Activated CD8-positive, alpha-beta memory T cell treated with anti-CD3 and anti-CD28 coated beads, Interleukin-2, amount 50 U/mL, for 48 hours (primary cell): ENCODE measurements at regions not wholly inside any gene's neighbourhood (a gene's known extent, or its start where the extent isn't known, plus 50 kb on each side); places are given as distances from the start of the nearest gene placed in this dataset.

Experiments used
- DNase-seq: peaks from one replicate; pipeline ENCODE4 v3.0.0-alpha.2; 2020

DNA sequence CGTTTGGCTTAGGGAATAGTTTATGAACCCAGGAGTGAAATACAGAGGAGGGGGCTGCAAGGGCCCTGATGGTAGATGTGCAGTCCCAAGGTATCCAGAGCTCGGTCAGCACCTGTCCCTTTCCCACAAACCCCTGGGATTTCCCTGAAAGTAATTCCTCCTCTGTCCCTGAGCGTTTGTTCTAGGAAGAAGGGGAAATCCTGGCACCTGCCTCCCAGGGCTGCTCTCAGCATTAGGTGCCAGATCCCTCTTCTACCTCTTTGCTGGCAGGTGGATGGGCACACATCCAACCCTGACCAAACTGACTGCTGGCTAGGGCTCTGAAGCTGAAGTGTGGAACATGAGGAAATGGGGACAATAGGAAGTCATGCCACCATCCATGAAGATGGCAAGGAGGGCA, 824.0 kb downstream of the SLC4A3 start:
- DNase-seq, result no peak

DNA sequence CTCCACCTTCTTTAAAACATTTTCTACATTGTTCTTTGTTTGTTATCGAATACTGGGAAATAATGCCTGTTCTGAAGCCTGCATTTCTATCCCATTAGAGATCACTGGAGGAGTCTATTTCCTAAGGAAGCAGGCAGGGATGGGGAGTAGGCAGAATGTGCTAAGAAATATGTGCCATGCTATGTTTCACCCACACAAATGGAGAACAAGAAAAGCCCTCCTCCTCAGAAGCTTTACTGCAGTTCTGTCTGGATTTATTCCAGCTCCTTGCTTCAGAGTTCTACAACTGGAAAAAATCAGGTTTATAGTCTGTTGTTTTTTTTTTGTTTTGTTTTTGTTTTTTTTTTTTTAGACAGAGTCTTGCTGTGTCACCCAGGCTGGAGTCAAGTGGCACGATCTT, 825.1 kb downstream of the SLC4A3 start:
- DNase-seq, result no peak

DNA sequence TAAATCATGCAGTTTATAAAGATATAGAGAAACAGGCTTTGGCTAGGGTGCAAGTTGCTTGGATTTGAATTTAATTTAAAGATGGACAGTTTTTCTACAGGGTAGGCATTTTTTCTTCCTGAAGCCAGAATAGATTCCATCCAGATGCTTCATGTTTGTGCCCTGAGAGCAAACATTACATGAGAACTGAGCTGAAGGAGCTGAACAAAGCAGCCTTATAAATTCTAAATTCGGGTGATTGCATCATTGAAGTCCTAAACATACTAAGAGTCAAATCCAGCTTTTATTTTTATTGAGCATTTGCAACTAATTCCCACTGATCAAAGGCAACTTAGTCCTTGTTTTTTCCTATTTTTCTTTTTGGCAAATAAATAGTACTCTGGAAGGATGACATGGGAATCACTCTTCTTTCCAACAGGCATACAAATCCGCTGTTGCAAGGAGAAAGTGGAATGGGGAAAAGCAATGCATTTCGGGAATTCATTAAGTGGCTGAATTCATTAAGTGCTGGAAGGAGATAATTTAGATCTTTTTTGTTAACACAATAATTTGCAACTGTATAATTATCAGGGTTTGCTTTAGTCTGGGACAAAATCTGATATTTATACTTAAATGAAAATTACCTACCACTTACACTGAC, 828.0 kb downstream of the SLC4A3 start:
- DNase-seq, result no peak

DNA sequence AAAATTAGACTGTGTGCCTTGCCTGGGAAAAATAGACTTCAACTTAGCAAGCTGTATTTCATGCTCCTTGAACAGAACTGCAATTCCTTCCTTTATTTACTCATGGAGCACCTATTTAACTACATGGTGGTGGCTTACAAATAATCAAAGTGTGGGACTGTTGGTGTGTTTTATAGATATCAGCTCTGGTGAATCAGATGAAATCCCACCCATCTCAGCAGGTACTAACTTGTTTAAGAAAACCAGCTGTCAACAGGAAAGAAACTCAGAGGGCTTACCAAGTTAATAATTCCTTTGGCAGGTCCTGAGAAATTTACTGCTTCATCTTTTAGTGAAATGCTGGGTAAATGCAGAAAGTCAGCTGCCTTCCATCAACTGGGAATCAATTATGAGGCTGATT, 830.6 kb downstream of the SLC4A3 start:
- DNase-seq, result no peak

DNA sequence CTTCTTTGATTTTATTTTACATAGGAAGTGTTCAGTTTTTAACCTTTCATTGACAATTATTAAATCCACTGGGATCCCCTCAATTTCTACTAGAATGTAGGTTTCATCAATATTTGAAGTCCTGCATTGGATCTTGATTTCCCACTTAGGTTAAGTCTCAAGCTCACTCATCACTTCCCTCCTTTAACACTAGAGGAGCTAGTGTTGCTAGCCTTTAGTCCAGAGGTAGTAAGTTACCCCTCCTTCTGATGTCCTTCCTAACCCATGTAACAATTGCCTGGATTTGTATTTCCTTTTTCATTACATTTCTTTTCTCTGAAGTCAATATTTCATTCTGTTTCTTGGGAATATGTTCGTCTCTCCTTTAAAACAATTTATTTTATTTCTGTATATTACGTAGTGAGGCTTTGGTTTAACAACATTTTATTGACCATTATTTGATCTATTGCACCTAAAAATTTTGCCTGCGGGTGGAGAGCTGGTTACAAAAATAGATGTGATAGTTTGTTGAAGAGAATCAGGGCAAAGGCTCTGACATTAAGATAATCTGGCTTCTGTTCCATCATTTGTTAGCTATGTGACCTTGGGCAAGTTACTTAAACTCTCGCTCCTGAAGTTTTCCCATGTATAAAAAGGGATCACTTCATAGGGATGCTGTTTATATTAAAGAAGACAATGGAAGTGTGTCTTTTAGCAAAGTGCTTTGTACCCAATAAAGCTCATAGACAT, 833.0 kb downstream of the SLC4A3 start:
- no peak for DNase-seq

DNA sequence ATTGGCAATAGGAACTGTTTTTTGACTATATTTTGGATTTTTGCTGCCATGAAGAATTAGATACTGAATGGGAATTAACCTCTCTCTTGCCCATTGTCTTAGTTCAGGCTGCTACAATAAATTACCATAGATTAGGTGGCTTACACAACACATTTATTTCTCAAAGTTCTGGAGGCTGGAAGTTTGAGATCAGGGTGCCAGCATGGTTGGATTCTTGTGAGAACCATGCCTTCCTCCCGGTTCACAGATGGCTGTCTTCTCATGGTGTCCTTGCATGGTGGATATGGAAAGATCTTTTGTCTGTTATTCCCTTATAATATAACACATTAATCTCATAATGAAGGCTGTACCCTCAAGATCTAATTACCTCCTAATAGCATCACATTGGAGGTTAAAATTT, 836.4 kb downstream of the SLC4A3 start:
- no peak for DNase-seq

DNA sequence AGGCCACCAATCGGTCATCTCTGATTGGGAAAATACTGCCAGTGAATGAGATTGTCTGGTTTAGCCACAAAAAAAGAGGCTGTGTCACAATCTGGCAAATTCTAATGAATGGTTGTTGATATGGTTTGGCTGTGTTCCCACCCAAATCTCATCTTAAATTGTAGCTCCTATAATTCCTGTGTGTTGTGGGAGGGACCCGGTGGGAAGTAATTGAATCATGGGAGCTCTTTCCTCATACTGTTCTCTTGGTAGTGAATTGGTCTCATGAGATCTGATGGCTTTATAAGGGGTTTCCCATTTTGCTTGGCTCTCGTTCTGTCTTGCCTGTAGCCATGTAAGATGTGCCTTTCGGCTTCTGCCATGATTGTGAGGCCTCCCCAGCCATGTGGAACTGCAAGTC, 838.3 kb downstream of the SLC4A3 start:
- no peak for DNase-seq

DNA sequence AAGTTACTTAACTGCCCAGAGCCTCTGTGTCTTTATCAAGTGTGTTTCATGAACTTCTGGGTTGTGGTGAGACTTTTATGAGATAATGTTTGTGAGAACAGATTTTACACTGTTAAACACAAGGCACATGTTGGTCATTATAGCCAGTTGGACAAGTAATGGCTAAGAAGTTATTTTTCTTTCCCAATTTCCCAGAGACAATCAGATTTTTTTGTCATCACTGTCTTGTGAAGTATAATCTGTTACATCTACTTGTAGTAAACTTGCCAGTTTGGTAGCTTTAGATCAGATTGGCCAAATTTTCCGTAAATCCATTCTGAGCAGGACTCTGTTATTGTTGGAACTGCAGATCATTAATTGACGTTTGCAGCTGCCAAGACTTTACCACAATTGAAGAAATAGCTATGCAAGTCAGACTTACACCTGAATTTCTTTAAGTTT, 838.8 kb downstream of the SLC4A3 start:
- no peak for DNase-seq

DNA sequence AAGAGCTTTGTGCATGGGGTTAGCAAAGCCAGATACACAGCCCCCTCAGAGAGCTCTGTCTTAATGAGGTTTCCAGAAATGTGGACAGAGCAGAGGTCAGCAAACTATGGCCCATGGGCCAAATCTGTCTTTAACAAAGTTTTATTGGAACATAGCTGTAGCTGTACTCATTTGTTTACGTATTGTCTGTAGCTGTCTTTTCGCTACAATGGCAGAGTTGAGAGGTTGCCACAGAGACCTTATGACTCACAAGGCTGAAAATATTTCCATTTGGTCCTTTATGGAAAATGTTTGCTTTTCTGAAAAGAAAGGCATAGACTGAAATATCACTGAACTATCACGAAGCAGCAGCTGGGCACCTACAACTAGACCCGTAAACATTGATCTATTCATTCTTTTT, 841.8 kb downstream of the SLC4A3 start:
- no peak for DNase-seq

DNA sequence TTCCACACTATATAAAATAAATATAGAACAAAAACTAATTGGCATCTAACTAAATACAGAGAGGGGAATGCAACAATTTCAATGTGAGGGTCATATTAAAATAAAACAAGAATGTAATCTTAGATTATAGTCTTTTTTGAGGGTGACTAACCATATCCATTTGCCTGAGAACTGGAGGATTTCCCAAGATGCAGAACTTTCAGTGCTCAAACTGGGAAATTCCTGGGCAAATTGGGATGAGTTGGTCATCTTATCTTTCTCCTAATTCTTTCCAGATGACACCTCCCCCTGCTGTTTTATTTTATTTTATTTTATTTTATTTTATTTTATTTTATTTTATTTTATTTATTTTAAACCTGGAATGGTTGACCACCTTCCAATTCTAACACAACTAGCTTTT, 846.2 kb downstream of the SLC4A3 start:
- DNase-seq, result no peak

DNA sequence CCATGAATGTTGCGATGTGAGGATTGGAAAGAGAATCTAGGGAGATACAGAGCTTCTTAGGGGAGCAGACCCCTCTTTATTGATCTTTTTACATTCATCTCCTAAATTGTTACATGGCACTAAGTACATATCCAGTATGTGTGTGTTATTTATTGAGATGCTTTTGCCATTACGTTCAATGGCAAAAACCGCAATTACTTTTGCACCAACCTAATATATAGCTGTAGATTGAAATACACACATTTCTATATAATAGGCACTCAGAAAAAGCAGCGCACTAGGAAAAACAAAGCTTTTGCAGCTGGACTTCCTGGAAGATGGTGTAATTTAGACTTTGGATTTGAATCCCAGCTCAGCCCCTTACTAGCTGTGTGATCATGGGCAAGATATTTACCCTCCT, 849.4 kb downstream of the SLC4A3 start:
- no peak for DNase-seq

DNA sequence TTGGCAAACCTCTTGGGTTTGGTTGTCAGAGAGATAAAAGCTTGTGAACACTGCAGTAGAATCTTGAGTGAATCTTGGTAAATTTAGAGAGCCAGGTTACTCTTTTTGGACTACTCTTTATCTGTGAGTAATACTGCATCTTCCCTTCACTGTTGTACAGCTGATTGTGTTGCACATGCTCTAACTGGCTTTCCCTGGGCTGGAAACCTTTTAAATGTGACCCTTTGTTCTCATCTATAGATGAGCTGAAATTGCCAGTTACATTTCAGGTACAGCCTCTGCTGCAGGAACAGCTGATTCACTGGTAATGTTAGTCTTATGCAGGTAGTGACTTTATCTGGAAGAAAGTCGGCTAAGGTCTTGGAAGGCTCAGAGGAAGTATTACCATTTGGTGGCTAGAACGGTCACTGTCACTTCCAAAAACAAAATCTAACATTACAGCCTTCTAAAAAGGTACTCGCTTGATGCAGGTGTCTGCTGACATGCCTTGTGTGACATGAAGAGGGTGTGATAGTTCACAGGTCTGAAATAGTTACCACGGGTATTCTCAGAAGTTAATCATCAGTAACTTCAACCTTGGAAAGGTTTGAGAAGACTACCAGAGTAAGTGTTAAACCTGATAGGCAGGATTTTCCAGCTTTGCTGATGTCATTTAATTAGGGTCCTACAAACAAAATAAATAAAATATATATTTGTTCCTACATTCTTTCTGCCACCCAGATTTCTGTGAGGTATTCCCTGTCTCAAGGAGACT, 851.1 kb downstream of the SLC4A3 start:
- no peak for DNase-seq

DNA sequence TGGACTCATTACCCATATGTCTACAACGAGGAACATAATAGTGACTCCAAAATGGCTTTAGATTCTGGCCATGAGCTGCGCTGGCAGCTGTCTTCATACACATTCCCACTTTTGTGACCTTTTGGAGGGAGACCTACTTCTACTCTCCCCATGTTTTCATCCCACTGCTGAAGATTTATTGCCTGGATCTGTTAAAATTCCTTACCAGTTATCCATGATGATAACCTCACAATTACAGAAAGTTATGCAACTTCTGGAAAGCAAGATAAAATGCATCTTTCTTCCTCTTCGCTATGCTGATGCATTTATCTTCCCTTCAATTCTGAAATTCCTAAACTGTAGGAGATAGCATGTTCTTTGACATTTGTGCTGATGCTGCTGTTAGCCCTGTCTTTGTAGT, 855.3 kb downstream of the SLC4A3 start:
- DNase-seq, result no peak

DNA sequence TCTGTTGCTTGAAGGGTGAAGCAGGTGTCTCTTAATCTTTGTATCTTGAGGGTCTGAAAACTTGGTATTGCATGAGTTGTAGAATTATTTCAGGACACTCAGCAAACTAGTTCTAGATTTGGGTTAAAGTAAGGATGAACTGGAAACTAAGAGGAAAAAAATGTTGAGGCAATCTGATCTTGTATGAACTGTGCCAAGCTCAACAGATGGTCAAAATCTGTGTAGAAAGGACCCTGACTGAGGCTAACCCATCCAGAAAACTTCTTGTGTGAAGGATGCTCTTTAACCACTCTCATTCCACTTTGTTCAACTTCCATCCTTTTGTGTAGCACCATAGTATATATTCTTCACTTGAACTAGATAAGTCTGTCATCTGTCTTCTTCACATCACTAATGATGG, 861.7 kb downstream of the SLC4A3 start:
- DNase-seq, result no peak

DNA sequence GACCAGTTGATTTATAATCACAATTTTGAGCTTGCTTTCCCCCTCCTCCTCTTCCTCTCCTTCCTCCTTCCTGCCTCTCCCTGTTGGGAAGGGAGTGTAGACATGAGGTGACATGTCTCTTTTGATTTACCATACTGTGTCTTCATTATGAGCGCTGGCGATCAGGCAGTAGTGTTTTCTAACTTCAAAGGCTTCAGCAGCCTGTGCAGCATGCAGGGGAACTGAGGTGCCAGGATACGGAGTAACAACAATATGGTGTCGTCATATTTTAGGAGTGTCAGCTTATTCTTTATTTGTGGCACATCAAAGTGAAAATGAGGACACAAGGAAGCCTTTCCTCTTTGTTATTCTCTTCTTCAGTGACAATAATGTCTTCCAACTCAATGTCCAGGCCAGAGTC, 864.2 kb downstream of the SLC4A3 start:
- no peak for DNase-seq

DNA sequence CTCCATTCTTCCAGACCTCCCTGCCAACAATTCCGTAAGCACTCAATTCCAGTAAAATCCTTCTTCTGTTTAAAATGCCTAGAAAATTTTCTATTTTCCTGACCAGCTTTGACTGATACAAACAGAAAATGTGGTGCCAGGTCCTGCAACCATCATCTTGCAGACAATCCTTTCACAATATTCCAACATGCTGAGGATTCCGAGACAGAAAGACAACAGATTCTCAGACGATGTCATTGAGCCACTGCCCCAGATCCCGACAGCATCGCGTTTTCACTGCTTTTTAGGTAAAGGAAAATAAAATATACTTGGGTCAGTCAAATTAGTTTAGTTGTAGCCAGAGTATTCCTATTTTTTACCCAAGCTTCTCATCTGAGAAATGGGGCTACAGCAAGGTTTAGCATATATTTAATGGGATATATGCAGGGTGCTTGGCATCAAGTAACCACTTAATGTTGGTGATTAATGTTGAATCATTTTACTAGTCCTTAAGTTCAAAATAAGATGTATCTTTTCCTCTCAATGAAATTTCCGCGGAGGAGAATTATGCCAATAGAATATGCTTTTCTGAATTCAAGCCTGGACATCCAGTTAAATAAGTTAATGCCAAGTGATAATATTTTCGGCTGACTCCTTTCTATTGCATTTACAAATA, 866.6 kb downstream of the SLC4A3 start:
- DNase-seq, result no peak

DNA sequence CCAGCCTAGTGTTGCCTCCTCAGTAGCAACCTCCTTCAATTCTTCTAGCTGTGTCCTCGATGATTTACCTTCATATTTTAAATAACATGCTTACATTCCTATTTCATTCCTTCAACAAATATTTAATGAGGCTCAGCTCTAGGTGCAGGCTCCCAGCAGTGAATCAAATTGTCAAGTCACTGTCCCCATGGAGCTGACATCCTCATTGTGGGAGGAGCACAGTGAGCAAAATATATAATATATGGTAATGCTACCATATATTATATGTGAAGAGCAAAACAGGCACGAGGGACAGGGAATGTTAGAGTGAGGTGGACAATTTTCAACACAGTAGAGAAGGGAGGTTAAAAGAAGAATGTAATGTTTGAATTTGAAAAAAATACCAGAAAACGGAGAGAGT, 869.1 kb downstream of the SLC4A3 start:
- no peak for DNase-seq

DNA sequence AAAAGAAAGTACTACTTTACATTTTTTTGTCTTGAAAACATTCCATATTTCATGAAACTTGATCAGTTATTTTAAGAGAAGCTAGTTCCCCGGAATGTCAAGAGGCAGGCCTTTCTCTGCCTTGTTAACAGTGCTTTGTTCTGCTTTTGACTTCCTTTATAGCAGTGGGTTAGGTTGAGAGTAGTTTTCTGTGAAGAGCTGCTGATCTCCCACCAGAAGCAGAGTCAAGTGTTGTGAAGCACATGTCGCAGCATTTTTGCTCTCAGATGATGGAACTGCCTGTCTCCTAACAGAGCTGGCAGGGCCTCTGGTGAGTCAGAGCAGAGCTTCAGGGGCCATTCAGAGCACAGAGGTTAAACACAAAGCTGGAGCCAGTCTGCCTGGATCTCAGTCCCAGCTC, 871.8 kb downstream of the SLC4A3 start:
- DNase-seq, result no peak

DNA sequence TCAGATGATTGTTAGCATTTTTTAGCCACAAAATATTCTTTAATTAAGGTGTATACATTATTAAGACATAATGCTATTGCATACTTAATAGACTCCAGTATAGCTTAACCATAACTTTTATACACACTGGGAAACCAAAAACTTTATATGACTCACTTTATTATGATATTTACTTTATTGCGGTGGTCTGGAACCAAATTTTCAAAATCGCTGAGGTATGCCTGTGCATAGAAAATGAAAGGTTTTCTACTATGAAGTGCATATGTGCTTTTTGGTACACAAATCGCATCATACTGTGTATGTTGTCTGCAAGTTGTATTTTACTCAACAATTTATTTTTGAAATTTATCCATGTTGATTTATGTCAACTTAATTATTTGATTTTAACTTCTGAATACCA, 875.1 kb downstream of the SLC4A3 start:
- DNase-seq, result no peak

DNA sequence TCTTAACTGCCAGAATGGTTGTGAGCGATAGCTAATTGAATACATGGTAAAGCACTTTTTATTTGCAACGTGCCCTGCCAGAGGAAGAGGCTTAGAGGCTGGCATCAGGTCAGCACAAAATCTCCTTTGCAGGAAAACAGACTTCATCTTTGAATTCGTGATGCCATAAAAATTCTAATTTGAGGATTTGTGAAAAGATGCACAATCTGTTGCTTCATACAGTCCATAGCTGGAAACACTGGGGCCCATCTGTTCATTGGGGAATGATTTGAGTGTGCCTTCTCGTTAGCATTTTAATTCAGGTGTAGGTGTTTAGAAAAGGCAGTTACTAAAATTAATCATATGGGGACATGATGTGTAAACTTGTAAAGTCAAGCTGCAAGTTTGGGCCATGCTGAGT, 876.0 kb downstream of the SLC4A3 start:
- DNase-seq, result no peak

DNA sequence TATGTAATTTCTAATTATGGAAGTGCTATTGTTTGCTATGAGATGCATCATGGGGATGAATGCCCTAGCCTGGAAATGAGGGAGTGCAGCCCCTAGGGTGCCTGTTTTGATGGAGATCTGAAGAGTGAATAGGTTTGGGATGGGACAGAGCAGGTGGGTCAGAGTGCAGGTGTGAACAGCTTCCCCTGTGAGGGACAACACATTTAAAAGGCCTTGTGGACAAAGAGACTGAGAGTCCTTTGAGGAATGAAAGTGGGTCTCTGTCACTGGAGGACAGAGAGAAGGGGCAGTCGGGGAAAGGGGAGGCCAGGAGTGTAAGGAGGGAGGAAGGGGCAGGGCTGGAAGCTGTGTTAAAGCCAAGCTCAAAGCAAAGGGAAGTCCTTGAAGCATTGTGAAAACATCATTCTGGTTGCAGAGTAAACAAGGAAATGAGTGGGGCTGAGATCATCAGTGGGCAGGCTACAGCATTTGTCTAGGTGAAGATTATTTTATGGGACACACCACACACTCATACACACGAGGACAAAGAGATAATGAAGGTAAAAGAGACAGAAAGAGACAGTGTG, 877.6 kb downstream of the SLC4A3 start:
- DNase-seq, result no peak

DNA sequence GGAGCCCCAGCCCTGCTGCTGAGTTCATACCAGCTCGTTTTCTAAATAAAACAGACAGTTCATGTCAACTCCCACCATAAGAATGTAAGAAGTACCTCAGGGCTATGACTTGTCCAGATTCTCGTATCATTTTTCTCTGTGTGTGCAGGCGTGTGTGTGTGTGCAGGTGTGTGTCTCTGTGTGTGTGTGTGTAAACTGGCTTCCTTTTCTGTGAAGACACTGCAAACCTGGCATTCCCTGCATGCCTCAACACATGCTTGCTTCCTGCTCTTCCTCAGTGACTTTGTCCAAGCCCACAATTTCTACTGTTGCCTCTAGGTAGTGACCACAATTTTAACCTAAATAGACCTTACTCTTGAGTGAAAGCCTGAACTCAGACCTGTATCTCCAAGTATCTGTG, 879.0 kb downstream of the SLC4A3 start:
- DNase-seq, result no peak

DNA sequence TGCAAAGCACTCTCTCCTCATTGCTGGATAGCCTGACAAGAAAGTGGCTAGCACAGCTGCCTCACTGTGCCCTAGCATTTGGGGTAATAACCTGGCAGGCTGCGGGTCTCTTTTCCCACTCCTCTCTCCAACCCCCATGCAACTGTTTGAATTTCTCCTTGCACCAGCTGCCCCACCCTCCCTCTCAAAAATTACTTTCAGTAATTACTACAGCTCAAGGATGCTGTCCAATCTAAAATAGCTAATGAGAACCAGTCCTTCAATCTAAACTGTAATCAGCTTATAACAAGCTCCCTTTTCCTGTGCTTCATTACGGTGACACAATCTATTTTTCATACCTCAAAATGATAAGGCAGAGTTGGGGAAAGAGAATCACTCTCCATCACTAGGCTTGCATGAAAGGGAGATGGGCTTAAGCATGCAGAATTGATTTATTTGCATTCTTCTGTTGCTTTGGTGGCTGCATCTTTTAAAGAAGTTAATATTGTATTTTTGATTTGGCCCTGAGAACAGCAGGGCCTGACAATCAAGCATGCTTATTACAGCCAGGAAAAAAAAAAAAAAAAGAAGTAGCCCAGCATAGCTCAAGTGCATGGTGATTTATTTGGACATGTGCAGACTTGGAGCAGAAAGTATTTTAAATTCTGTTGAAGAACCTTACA, 881.8 kb downstream of the SLC4A3 start:
- no peak for DNase-seq
